Keratinocyte (primary cell): ENCODE measurements at regions not wholly inside any gene's neighbourhood (a gene's known extent, or its start where the extent isn't known, plus 50 kb on each side); places are given as distances from the start of the nearest gene placed in this dataset.

Experiments
- DNase-seq: peaks from one replicate; pipeline ENCODE4 v3.0.0-alpha.2; 2011; ENCODE audit warnings: low read depth, missing footprints, low spot score
- FAIRE-seq: peaks from 2 replicates; lab custom pipeline; 2011; peaks lifted over from hg19 to GRCh38; lab: Jason Lieb, UNC
- H2AFZ ChIP-seq: 2 replicates; pipeline ENCODE4 v1.6.0; 2012; ENCODE audit warnings: low read length, control low read depth, inconsistent platforms; ENCODE audit not compliant: control insufficient read depth
- H3K27ac ChIP-seq: 2 replicates; pipeline ENCODE4 v1.5.1; 2011; ENCODE audit warnings: low read length; ENCODE audit not compliant: control insufficient read depth, insufficient read depth
- H3K27me3 ChIP-seq: 3 replicates; pipeline ENCODE4 v1.6.0; 2011; ENCODE audit warnings: low read length; ENCODE audit not compliant: control insufficient read depth, insufficient read depth; ENCODE audit errors: extremely low read depth
- H3K36me3 ChIP-seq, 2 experiments: 2 replicates in 1 of 2; 3 replicates in 1 of 2; pipeline ENCODE4 v1.5.1; 2011; ENCODE audit warnings: low read length in 2 of 2, mild to moderate bottlenecking in 1 of 2; ENCODE audit not compliant: control insufficient read depth in 2 of 2, insufficient read depth in 2 of 2; ENCODE audit errors: extremely low read depth in 1 of 2
- H3K4me1 ChIP-seq: 3 replicates; pipeline ENCODE4 v1.5.1; 2011; ENCODE audit warnings: low read length; ENCODE audit not compliant: control insufficient read depth, insufficient read depth; ENCODE audit errors: extremely low read depth
- H3K4me2 ChIP-seq: 3 replicates; pipeline ENCODE4 v1.6.0; 2011; ENCODE audit warnings: low read depth, low read length; ENCODE audit not compliant: control insufficient read depth, insufficient read depth; ENCODE audit errors: extremely low read depth
- H3K4me3 ChIP-seq, 3 experiments: fragments of 200-600 bp in 1 of 3; sonication (generic) in 1 of 3; 2 replicates in 2 of 3; 3 replicates in 1 of 3; pipeline ENCODE4 v1.5.1; 2011 to 2016; ENCODE audit warnings: low read length in 3 of 3, mild to moderate bottlenecking in 3 of 3, control low read depth in 2 of 3, inconsistent platforms in 1 of 3, low read depth in 1 of 3, mixed read lengths in 1 of 3, mixed run types in 1 of 3, moderate library complexity in 1 of 3; ENCODE audit not compliant: control insufficient read depth in 2 of 3, insufficient read depth in 2 of 3; ENCODE audit errors: extremely low read depth in 1 of 3
- H3K79me2 ChIP-seq: 2 replicates; pipeline ENCODE4 v1.6.0; 2012; ENCODE audit warnings: low read length; ENCODE audit not compliant: control insufficient read depth, insufficient read depth
- H3K9ac ChIP-seq: 3 replicates; pipeline ENCODE4 v1.6.0; 2011; ENCODE audit warnings: low read length; ENCODE audit not compliant: control insufficient read depth, insufficient read depth; ENCODE audit errors: extremely low read depth
- H3K9me1 ChIP-seq: 3 replicates; pipeline ENCODE4 v1.6.0; 2011; ENCODE audit warnings: low read length; ENCODE audit not compliant: control insufficient read depth, insufficient read depth; ENCODE audit errors: extremely low read depth
- H3K9me3 ChIP-seq: 2 replicates; pipeline ENCODE4 v1.5.1; 2012; ENCODE audit warnings: low read depth, low read length; ENCODE audit not compliant: control insufficient read depth
- H4K20me1 ChIP-seq: 3 replicates; pipeline ENCODE4 v1.6.0; 2011; ENCODE audit warnings: low read length; ENCODE audit not compliant: control insufficient read depth, insufficient read depth; ENCODE audit errors: extremely low read depth
- CTCF ChIP-seq, 3 experiments: IDR thresholded peaks in 1 of 3; conservative IDR thresholded peaks in 1 of 3; optimal IDR thresholded peaks in 1 of 3; 2 replicates in 2 of 3; 3 replicates in 1 of 3; pipeline versions ENCODE3 to v1.5.1; 2011; ENCODE audit warnings: low read length in 3 of 3, mild to moderate bottlenecking in 3 of 3, moderate library complexity in 2 of 3, control low read depth in 1 of 3, inconsistent platforms in 1 of 3; ENCODE audit not compliant: insufficient read depth in 2 of 3; ENCODE audit errors: extremely low read depth in 1 of 3
- EZH2 ChIP-seq: IDR thresholded peaks from one replicate; pipeline ENCODE4 v1.6.1; 2012; ENCODE audit warnings: inconsistent platforms, mild to moderate bottlenecking, low read length, moderate library complexity
- dilution Hi-C: fragments of 300-500 bp; cut with MboI; formaldehyde crosslinking; loops from one replicate; pipeline ENCODE4 v1.7.0; 2020; ENCODE audit warnings: low sequenced_read_pairs; ENCODE audit not compliant: extremely low pct_ligation_motif_present

DNA sequence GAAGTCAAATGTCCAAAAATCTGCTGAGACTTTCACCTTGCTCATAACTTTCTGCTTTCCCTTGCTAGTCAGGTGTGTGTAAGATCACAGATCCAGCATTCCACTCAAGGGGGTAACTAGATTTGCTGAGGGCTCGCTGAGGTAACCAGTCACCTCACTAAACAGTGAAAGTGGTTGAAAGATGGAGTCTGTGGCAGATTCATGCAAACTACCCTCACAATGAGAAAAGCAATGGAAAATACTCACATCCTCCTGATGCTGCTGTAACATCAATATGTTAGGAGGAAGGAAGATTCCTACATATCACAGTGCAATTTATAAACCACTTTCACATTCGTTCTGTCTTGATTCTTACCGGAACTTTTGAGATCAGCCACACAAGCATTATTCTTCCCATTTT is 174.3 kb upstream of the BCL6 start:
- Histone ChIP-seq H3K4me1 (peaks cover 34% of the 10 kb centered on the region), H3K9me3 (peaks cover 2% of the 10 kb centered on the region), H3K27me3 (no peaks in the 10 kb centered on the region), H3K9ac (no peak overlapping the region), H3K4me3 (no peak overlapping the region), H3K4me2 (no peak overlapping the region), H3K79me2 (no peaks in the 10 kb centered on the region), H3K27ac (no peak overlapping the region), H3K36me3 (no peaks in the 10 kb centered on the region), H3K9me1 (no peaks in the 10 kb centered on the region), H2AFZ (no peak overlapping the region), H4K20me1 (no peaks in the 10 kb centered on the region)
- TF ChIP-seq EZH2 (no peak), CTCF (optimal IDR thresholded peaks at IDR 0.05 in 1 of 3, IDR thresholded peaks at IDR 0.05 in 1 of 3, conservative IDR thresholded peaks at IDR 0.05 in 1 of 3; ENCODE audit: extremely low read depth in 1 of 3, insufficient read depth in 2 of 3, low read length in 3 of 3) (no peak)
- DNase-seq (no peak), FAIRE-seq (no peak)
- dilution Hi-C loops: no loop called here

GRCh38 chr3:187920030-187920429 is 174.8 kb upstream of the BCL6 start:
- FAIRE-seq (no peak), DNase-seq (no peak)
- Histone ChIP-seq H3K27me3 (no peaks in the 10 kb centered on the region), H3K9ac (no peak overlapping the region), H4K20me1 (no peaks in the 10 kb centered on the region), H3K4me3 (no peak overlapping the region), H3K4me2 (no peak overlapping the region), H2AFZ (no peak overlapping the region), H3K9me1 (no peaks in the 10 kb centered on the region), H3K36me3 (no peaks in the 10 kb centered on the region), H3K27ac (no peak overlapping the region), H3K4me1 (peaks cover 29% of the 10 kb centered on the region), H3K79me2 (no peaks in the 10 kb centered on the region), H3K9me3 (peaks cover 2% of the 10 kb centered on the region)
- no peak for TF ChIP-seq CTCF (optimal IDR thresholded peaks at IDR 0.05 in 1 of 3, IDR thresholded peaks at IDR 0.05 in 1 of 3, conservative IDR thresholded peaks at IDR 0.05 in 1 of 3; ENCODE audit: extremely low read depth in 1 of 3, insufficient read depth in 2 of 3, low read length in 3 of 3)
- no peak for TF ChIP-seq EZH2
- dilution Hi-C loops: no loop called here
